ENCODE measurements at regions not wholly inside any gene's neighbourhood (a gene's known extent, or its start where the extent isn't known, plus 50 kb on each side); places are given as distances from the start of the nearest gene placed in this dataset.
"Not testable (repeated sequence)": the region's sequence is repeated elsewhere in the genome, so short reads cannot be mapped to it uniquely, and the experiment has no call there.

- H3K27ac ChIP-seq, result no peak overlapping the region
- H3K4me1 ChIP-seq, result no peaks in the 10 kb centered on the region
- no peak overlapping the region for H3K4me3 ChIP-seq
- H3K36me3 ChIP-seq, result no peaks in the 10 kb centered on the region
- no peak for DNase-seq (ENCODE audit: low spot score)
- no peaks in the 10 kb centered on the region for H3K9me3 ChIP-seq
- no peaks in the 10 kb centered on the region for H3K27me3 ChIP-seq
- TF ChIP-seq CTCF (IDR thresholded peaks at IDR 0.05), result no peak
Observed at GRCh38 chr12:4154672-4155225, 118.8 kb upstream of the CCND2 start.

GRCh38 chr12:4153343-4153892 is 120.1 kb upstream of the CCND2 start:
- no peak overlapping the region for H3K27ac ChIP-seq
- DNase-seq (ENCODE audit: low spot score), result no peak

DNA sequence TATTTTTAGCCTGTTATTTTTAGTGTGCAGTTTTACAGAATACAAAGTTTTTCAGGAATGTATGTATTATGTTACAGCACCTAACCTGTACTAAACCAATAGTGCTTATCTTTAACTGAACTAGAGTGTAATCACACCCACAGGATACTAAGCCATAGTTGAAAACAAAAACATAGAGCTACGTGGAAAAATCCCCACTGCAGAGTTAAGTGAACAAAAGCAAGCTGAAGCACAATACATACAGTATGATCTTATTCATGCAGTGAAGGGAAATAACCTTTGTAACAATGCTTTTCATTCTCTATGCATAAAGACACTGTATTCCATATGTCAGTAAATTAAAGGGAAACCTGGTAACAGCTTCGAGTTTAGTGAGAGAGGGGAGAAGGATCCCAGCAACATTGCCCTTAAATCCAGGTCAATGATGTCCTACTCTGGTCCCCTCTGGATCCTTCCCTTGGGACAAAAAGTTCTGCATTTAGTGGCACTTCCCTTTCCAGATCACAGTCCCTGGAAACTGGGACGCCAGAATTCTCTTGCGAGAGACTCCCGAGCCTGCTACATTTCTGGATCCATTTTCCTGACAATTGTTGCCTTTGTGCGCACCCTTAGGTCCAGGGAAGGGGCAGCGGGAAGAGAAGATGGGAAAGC is 121.3 kb upstream of the CCND2 start:
- H3K27ac ChIP-seq, result no peak overlapping the region
- TF ChIP-seq CTCF (IDR thresholded peaks at IDR 0.05), result no peak

More at GRCh38 chr12:4153343-4153892, 120.1 kb upstream of the CCND2 start:
- Histone ChIP-seq H3K27me3 (no peaks in the 10 kb centered on the region), H3K4me3 (no peak overlapping the region), H3K9me3 (no peaks in the 10 kb centered on the region), H3K4me1 (no peaks in the 10 kb centered on the region), H3K36me3 (no peaks in the 10 kb centered on the region)
- no peak for TF ChIP-seq CTCF (IDR thresholded peaks at IDR 0.05)

GRCh38 chr12:4151362-4152121 is 122.0 kb upstream of the CCND2 start:
- no peak overlapping the region for H3K4me3 ChIP-seq
- H3K9me3 ChIP-seq, result no peaks in the 10 kb centered on the region
- DNase-seq (ENCODE audit: low spot score), result no peak
- TF ChIP-seq CTCF (IDR thresholded peaks at IDR 0.05), result no peak
- no peaks in the 10 kb centered on the region for H3K36me3 ChIP-seq
- H3K27ac ChIP-seq, result no peak overlapping the region
- no peaks in the 10 kb centered on the region for H3K27me3 ChIP-seq
- no peaks in the 10 kb centered on the region for H3K4me1 ChIP-seq

More for the DNA sequence above, 121.3 kb upstream of the CCND2 start:
- Histone ChIP-seq H3K36me3 (no peaks in the 10 kb centered on the region), H3K27me3 (no peaks in the 10 kb centered on the region), H3K4me1 (no peaks in the 10 kb centered on the region), H3K4me3 (no peak overlapping the region), H3K9me3 (no peaks in the 10 kb centered on the region)
- no peak for DNase-seq (ENCODE audit: low spot score)

GRCh38 chr12:4150355-4150754 is 123.2 kb upstream of the CCND2 start:
- not testable (repeated sequence) for H3K27me3 ChIP-seq; H3K4me3 ChIP-seq; H3K4me1 ChIP-seq; H3K27ac ChIP-seq; H3K36me3 ChIP-seq; DNase-seq (ENCODE audit: low spot score); H3K9me3 ChIP-seq

GRCh38 chr12:4148418-4149056 is 125.0 kb upstream of the CCND2 start:
- no peak for TF ChIP-seq CTCF (IDR thresholded peaks at IDR 0.05)
- Histone ChIP-seq H3K4me3 (no peak overlapping the region), H3K9me3 (no peaks in the 10 kb centered on the region), H3K27me3 (no peaks in the 10 kb centered on the region), H3K36me3 (no peaks in the 10 kb centered on the region), H3K27ac (no peak overlapping the region), H3K4me1 (no peaks in the 10 kb centered on the region)
- DNase-seq (ENCODE audit: low spot score), result no peak
